NCI-H748 treated with DMSO at 0.1 percent for 48 hours (cell line): ENCODE measurements at regions not wholly inside any gene's neighbourhood (a gene's known extent, or its start where the extent isn't known, plus 50 kb on each side); places are given as distances from the start of the nearest gene placed in this dataset.
"Not testable (repeated sequence)": the region's sequence is repeated elsewhere in the genome, so short reads cannot be mapped to it uniquely, and the experiment has no call there.

Experiments used
- DNase-seq: peaks from one replicate; lab custom pipeline; 2025; lab: John Stamatoyannopoulos, UW

GRCh38 chr5:58357121-58357520, 102.8 kb downstream of the PLK2 start:
- DNase-seq, result no peak

GRCh38 chr5:58356662-58357061, 103.2 kb downstream of the PLK2 start:
- DNase-seq, result no peak

- no peak for DNase-seq
Measured at GRCh38 chr5:58354827-58355226, 105.1 kb downstream of the PLK2 start.

GRCh38 chr5:58353992-58354391, 105.9 kb downstream of the PLK2 start:
- DNase-seq, result no peak

DNA sequence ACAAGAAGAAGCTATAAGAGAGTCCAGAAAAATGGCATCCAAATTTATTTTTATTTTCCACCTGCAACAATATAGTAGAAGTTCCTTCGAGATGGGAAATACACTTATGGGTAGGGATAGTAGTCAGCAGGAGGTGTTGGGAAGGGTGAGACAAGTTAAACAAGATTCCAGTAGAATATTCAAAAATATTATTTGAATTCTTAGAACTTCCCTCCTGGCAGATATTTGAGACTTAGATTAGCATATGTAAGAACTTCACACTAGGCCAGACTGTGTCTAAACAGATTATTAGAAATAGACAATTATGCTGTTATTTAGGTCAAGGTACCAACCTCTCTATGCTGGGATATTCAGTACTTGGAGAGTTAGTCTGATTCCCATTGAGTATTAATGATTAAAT, 108.7 kb downstream of the PLK2 start:
- DNase-seq, result no peak

DNA sequence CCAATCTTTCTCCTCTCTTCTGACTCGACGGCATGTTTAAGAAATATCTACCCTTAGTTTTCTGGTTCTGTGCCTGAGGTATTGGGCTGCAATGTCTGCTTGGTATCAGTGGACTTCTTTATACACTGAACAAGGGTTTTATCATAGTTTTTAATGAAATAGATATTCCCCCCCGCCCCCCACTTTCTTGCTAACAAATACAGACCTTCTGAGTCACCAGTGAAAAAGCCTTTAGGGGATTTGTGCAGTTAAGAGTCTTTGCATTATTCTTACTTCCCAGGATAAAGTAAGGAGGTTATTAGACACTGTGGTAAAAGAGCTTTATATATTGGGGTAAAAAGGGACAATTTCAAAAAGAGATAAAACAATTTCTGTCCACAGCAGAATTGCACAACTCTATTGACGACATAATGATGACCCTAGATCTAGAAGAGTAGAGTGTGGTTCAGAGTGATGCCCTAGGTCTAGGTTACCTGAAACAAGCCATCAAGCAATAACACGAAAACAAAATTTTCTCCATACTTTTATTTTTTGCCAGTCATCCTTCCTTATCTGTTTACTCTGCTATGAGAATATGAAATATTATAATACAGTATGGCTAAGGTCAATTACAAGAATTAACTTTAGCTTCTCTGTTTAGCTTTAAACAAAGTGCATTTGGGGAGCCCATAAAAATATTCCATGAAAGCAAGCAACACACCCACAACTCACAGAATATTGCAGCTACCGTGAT, 110.7 kb downstream of the PLK2 start:
- no peak for DNase-seq

DNA sequence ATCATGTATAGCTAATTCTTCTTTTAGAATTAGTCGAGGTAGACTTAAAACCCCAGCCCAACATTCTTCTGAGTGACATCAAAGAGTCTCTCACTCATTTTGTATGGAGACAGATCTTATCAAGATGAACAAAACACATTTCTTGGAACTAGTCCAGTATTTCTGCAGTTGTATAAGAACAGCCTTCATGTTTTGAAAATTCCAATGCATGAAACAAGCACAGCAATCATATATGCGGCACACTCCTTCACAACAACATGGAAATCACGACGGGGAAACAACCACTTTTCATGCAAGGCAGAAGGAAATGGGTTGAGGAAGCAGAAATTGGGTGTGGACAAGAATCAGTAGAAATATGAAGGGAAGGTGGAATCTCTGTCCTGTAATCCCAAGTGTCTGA, 113.8 kb downstream of the PLK2 start:
- DNase-seq, result no peak

DNA sequence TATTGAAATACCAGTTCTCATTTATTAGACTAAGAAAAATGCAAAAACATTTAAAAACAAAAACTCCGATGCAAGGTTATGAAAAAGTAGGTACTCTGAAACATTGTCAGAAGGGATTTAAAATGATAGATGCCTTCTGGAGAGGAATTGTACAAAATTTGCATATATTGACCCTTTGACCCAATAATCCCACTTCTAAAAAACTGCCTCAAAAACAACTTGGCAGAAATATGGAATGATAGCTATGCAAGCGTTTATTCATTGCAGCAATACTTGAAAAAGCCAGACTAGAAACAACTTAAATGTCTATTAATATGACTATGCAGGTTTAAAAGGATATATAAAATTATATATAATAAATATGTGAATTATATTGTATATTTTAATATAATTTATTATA, 118.4 kb downstream of the PLK2 start:
- no peak for DNase-seq

GRCh38 chr5:58335518-58335917, 124.4 kb downstream of the PLK2 start:
- no peak for DNase-seq

DNA sequence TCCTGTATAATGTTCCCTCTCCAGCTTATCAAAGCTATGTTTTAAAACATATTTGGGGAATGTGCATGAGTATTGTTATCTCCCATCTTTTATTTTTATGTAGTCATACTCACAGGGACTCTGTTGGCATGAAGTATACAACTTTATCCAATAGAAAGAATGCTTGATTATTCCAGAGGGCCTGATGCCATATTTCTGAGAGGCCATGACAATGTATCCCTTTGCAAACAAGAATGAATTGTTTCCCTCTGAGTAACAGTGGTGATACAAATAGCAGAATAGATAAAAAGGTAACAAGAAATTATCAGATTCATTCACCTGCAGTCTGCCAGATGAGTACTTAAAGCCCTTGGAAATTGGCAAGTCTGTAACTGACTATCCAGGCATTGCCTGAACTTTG, 125.9 kb downstream of the PLK2 start:
- no peak for DNase-seq

GRCh38 chr5:58330781-58331180, 129.1 kb downstream of the PLK2 start:
- no peak for DNase-seq

DNA sequence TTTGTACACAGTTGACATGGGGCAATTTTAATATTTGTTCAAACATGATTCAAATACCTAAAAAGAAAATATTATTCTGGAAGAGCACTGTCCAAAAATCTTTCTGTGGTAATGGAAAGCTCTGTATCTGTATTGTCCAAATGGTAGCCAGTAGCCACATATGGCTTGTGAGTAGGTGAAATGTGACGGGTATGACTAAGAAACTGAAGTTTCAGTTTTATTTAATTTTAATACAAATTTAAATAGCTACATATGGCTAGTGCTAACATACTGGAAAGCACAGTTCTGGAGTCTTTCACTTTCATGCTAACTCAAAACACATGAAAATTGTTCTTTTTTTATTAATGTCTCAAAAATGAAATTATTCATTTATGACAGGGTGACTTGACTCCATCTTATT, 132.6 kb downstream of the PLK2 start:
- no peak for DNase-seq

DNA sequence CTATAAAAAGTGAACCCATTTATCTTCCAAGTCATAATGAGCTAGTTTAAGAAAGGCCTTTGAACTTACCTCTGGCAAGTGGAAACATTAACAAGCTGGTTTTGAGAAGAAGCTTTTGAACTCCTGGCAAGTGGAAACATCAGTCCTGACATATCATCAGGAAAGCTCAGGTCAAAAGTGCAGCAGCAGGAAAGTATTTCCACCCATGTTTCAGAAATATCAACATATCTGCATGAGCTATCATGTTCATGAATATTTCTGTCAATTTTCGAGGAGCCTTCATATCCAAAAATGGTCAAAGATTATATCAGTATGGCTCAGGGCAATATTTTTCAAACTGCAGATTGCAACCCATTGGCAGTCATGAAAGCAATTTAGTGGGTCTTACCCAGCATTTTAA, 133.9 kb downstream of the PLK2 start:
- DNase-seq, result no peak

- DNase-seq, result no peak
Measured at GRCh38 chr5:58322453-58322852, 137.4 kb downstream of the PLK2 start.

DNA sequence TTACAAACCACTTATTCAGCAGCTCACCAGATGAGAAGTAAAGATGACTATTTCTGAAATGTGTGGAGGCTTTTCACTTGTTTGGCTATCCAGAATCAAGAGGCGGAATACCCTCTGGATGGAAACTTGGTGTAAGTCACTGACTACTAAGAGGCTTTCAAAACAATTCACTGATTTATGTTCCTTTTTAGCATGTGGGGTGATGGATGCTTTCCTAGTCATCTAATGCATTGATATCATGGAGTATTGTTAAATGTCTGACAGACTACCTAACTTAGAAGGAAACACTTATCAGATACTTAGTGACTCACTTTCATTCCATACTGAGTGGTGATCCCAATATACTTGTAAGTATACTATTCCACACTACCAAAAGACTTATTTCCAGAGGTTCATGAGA, 141.4 kb downstream of the PLK2 start:
- no peak for DNase-seq

GRCh38 chr5:58317808-58318207, 142.1 kb downstream of the PLK2 start:
- no peak for DNase-seq

DNA sequence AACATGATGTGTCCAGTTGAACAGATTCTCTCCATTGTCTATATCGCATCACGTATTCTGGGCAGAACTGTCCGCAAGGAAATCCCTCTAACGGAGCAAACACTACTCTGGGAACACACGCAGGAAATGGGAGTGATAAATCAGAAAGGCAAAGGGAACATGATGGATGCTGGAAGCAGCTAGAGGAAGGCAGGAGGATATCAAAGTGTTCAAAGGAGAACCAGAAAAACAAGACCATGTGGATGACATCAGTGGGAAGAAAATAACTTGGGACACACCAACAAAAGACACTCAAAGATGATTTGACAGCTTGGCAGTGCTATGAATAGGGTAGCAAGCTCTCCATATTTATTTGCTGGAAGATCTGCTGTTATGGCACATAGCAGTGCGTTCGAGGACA, 142.9 kb downstream of the PLK2 start:
- DNase-seq, result no peak

GRCh38 chr5:58315794-58316193, 144.1 kb downstream of the PLK2 start:
- DNase-seq, result no peak

- DNase-seq, result peak; percentile 5
Measured at GRCh38 chr5:58314356-58315210, 145.3 kb downstream of the PLK2 start.

- DNase-seq, result no peak
Measured at GRCh38 chr5:58312299-58312698, 147.6 kb downstream of the PLK2 start.

- no peak for DNase-seq
Measured at GRCh38 chr5:58311526-58311925, 148.4 kb downstream of the PLK2 start.

DNA sequence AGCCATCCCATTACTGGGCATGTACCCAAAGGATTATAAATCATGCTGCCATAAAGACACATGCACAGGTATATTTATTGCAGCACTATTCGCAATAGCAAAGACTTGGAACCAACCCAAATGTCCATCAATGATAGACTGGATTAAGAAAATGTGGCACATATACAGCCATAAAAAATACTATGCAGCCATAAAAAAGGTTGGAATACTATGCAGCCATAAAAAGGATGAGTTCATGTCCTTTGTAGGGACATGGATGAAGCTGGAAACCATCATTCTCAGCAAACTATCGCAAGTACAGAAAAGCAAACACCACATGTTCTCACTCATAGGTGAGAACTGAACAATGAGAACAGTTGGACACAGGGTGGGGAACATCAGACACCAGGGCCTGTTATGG, 151.5 kb downstream of the PLK2 start:
- not testable (repeated sequence) for DNase-seq

DNA sequence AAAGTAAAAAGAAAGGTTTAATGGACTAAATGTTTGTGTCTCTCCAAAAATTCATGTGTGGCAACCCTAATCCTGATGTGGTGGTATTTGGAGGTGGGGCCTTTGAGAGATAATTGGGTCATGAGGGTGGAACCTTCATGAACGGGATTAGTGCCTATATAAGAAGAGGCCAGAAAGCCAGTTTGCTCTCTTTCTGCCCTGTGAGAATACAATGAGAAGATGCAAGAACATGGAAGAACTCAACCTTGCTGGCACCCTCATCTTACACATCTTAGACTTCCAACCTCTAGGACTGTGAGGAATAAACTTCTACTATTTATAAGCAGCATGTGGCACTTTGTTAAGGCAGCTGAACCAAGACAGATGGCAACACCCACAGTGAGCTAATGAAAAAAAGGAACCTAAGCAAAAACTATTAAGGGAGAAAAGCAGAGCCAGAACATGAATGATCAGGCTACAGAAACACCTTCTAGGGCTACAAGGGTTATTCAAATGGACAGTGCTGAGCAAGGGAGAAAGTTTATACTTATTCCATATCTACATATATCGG, 159.5 kb downstream of the PLK2 start:
- DNase-seq, result no peak
